ENCODE measurements at regions not wholly inside any gene's neighbourhood (a gene's known extent, or its start where the extent isn't known, plus 50 kb on each side); places are given as distances from the start of the nearest gene placed in this dataset.

DNA sequence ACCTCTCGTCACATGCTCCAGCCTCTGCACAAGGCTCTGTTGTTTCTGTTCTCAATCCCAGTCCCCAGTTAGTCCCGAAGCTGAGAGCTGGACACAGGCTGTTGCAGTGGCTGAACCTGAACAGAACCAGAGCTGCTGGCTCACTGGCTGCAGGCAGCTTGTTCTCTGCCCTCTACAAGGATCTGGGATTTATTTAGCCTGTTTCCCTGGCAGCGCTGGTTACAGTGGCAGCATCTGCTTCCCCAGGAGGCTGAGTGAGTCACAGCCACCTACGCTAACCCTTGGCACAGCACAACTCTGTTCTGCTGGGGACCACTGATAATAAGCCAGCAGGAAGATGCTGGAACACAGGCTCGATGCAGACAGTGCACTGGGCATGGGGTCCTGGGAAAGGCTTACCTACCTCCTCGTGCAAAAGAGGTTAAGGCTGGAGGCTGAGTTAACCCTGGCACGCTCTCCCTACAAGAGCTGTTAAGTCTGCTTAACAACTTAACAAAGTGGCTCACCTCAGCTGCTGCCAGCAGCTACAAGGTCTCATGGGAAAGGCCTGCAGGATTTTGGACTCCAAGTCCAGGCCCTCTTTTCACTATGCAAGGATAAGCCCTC lies 299.6 kb downstream of the PCNX1 start:
- DNase-seq (ENCODE audit: low read depth), result no peak

GRCh38 chr14:71208702-71209357 lies 301.6 kb downstream of the PCNX1 start:
- DNase-seq (ENCODE audit: low read depth), result no peak
- TF ChIP-seq MYC (IDR thresholded peaks at IDR 0.05; ENCODE audit: low read depth, low read length), result no peak
- no peak overlapping the region for H3K4me3 ChIP-seq (ENCODE audit: low read depth, low read length)

More for the DNA sequence above, 299.6 kb downstream of the PCNX1 start:
- H3K4me3 ChIP-seq (ENCODE audit: low read depth, low read length), result no peak overlapping the region
- TF ChIP-seq, protein P1, sequence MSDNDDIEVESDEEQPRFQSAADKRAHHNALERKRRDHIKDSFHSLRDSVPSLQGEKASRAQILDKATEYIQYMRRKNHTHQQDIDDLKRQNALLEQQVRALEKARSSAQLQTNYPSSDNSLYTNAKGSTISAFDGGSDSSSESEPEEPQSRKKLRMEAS (IDR thresholded peaks at IDR 0.05; ENCODE audit: low read depth, low read length), result no peak

DNA sequence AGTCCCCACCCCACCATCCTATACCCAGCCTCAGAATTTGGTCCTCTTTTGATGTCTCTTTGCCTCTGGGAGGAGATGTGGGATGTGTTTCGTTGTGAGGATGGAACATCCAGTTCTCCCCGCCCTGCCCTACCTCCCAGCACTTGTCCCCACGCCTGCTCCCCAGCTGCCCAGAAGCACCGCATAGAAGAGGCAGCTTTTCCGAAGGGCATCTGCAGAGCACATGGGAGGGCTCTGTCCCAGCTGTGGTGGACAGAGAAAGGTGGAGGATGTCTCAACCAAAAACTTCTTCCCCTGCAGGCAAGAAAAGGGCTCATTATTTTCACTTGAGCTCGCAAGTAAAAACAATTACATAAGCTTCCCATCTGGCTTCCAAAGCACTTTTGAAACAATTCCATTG lies 302.6 kb downstream of the PCNX1 start:
- TF ChIP-seq, protein P1 (IDR thresholded peaks at IDR 0.05; ENCODE audit: low read depth, low read length), result no peak
- TF ChIP-seq MYC (IDR thresholded peaks at IDR 0.05; ENCODE audit: low read depth, low read length) (no peak), CTCF (IDR thresholded peaks at IDR 0.05; ENCODE audit: low read depth, low read length) (no peak), POLR2A (IDR thresholded peaks at IDR 0.05; ENCODE audit: extremely low read depth, insufficient read length) (no peak)
- no peak for DNase-seq (ENCODE audit: low read depth)
- H3K4me3 ChIP-seq (ENCODE audit: low read depth, low read length), result no peak overlapping the region

GRCh38 chr14:71212093-71212492 lies 304.8 kb downstream of the PCNX1 start:
- DNase-seq (ENCODE audit: low read depth), result no peak
- TF ChIP-seq POLR2A (IDR thresholded peaks at IDR 0.05; ENCODE audit: extremely low read depth, insufficient read length), result no peak
- TF ChIP-seq MYC (IDR thresholded peaks at IDR 0.05; ENCODE audit: low read depth, low read length), result no peak
- TF ChIP-seq, protein P1 (IDR thresholded peaks at IDR 0.05; ENCODE audit: low read depth, low read length), result no peak
- TF ChIP-seq CTCF (IDR thresholded peaks at IDR 0.05; ENCODE audit: low read depth, low read length), result no peak
- no peak overlapping the region for H3K4me3 ChIP-seq (ENCODE audit: low read depth, low read length)

DNA sequence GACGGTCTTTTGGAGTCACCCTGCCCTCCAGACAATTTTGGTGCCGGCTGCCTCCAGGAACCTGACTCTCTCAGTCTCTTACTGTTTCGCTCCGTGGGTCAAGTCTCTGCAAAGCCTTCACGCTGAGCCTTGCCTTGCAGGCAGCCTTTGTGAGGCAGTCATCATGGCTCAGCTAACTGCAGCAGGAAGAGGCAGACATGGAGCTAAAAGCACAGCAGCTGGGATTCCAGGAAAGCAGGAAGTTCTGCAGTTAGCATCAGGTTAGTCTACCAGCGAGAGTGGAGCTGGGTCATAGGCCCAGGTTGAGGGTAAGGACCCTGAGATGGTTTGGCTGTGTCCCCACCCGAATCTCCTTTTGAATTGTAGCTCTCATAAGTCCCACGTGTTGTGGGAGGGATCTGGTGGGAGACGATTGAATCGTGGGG lies 305.4 kb downstream of the PCNX1 start:
- H3K4me3 ChIP-seq (ENCODE audit: low read depth, low read length), result no peak overlapping the region
- no peak for DNase-seq (ENCODE audit: low read depth)
- TF ChIP-seq POLR2A (IDR thresholded peaks at IDR 0.05; ENCODE audit: extremely low read depth, insufficient read length), result no peak

DNA sequence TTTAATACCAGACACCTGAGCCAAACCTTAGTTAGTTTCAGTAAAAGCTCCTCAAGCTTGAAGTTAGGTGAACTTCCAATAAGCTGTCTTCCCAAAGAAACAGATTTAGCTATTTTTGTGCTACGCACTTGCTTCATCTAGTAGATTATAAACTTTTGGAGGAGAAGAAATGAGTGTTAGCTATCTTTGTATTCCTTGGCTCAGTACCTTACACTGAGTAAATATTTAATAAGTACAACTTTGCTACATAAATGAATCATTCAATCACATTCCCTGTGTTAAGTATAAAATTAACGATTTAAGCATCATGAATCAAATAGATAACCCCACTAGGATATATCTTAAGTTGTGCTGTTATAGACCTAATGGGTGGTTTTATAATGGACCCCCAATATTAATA lies 307.0 kb downstream of the PCNX1 start:
- DNase-seq (ENCODE audit: low read depth), result no peak
- H3K4me3 ChIP-seq (ENCODE audit: low read depth, low read length), result no peak overlapping the region
- TF ChIP-seq MYC (IDR thresholded peaks at IDR 0.05; ENCODE audit: low read depth, low read length) (no peak), CTCF (IDR thresholded peaks at IDR 0.05; ENCODE audit: low read depth, low read length) (no peak), POLR2A (IDR thresholded peaks at IDR 0.05; ENCODE audit: extremely low read depth, insufficient read length) (no peak)
- TF ChIP-seq, protein P1 (IDR thresholded peaks at IDR 0.05; ENCODE audit: low read depth, low read length), result no peak

GRCh38 chr14:71220462-71220861 lies 313.2 kb downstream of the PCNX1 start:
- no peak for DNase-seq (ENCODE audit: low read depth)
- TF ChIP-seq, protein P1 (IDR thresholded peaks at IDR 0.05; ENCODE audit: low read depth, low read length), result no peak
- no peak for TF ChIP-seq CTCF (IDR thresholded peaks at IDR 0.05; ENCODE audit: low read depth, low read length)
- no peak for TF ChIP-seq MYC (IDR thresholded peaks at IDR 0.05; ENCODE audit: low read depth, low read length)
- no peak for TF ChIP-seq POLR2A (IDR thresholded peaks at IDR 0.05; ENCODE audit: extremely low read depth, insufficient read length)
- no peak overlapping the region for H3K4me3 ChIP-seq (ENCODE audit: low read depth, low read length)

Measured in NB4 (cell line).